GM23338 (cell line): ENCODE measurements at regions not wholly inside any gene's neighbourhood (a gene's known extent, or its start where the extent isn't known, plus 50 kb on each side); places are given as distances from the start of the nearest gene placed in this dataset.

Source experiments
- CREB1 ChIP-seq: fragments of 250-450 bp; sonication (Bioruptor Pico); IDR thresholded peaks from 2 replicates; pipeline ENCODE4 v1.5.0; 2020; ENCODE audit warnings: low read depth, mild to moderate bottlenecking, moderate library complexity
- CTCF ChIP-seq, 2 experiments: fragments of 200-600 bp in 1 of 2; sonication (generic) in 1 of 2; conservative IDR thresholded peaks; 2 replicates each; pipeline versions ENCODE4 v1.5.1 to v1.6.1; 2016 to 2017; ENCODE audit warnings: antibody characterized with exemption in 2 of 2, low read depth in 2 of 2, mild to moderate bottlenecking in 2 of 2, moderate library complexity in 1 of 2
- ETS1 ChIP-seq: IDR thresholded peaks from 2 replicates; pipeline ENCODE4 v1.6.1; 2016; ENCODE audit warnings: antibody characterized with exemption
- EZH2phosphoT487 ChIP-seq: fragments of 200-600 bp; sonication (generic); IDR thresholded peaks from one replicate; pipeline ENCODE4 v1.8.1; 2018; ENCODE audit warnings: antibody characterized with exemption; ENCODE audit not compliant: unreplicated experiment
- JUNB ChIP-seq: IDR thresholded peaks from one replicate; pipeline ENCODE4 v1.6.1; 2016; ENCODE audit warnings: antibody characterized with exemption; ENCODE audit not compliant: unreplicated experiment
- NANOG ChIP-seq: IDR thresholded peaks from 2 replicates; pipeline ENCODE4 v1.6.1; 2016; ENCODE audit warnings: antibody characterized with exemption, borderline replicate concordance
- POLR2AphosphoS5 ChIP-seq: IDR thresholded peaks from 2 replicates; pipeline ENCODE4 v1.6.1; 2016; ENCODE audit warnings: antibody characterized with exemption, low read depth
- STAT1 ChIP-seq: IDR thresholded peaks from one replicate; pipeline ENCODE4 v1.6.1; 2016; ENCODE audit warnings: antibody characterized with exemption; ENCODE audit not compliant: unreplicated experiment
- ZNF331 ChIP-seq: fragments of 250-450 bp; sonication (Bioruptor Pico); IDR thresholded peaks from 2 replicates; pipeline ENCODE4 v1.5.0; 2020; ENCODE audit warnings: low read depth, mild to moderate bottlenecking, moderate library complexity
- ZNF462 ChIP-seq: fragments of 250-450 bp; sonication (Bioruptor Pico); IDR thresholded peaks from 2 replicates; pipeline ENCODE4 v1.5.0; 2020; ENCODE audit warnings: mild to moderate bottlenecking, moderate library complexity

GRCh38 chr5:147017621-147018020, 139.1 kb upstream of the PPP2R2B start (continued):
- no peak for TF ChIP-seq ZNF462 (CRISPR knock-in tag)
- no peak for TF ChIP-seq CTCF (conservative IDR thresholded peaks at IDR 0.05; ENCODE audit: low read depth in 2 of 2)
- TF ChIP-seq STAT1: no peak
- TF ChIP-seq JUNB: no peak
- TF ChIP-seq ZNF331: no peak
- TF ChIP-seq EZH2phosphoT487: no peak
- TF ChIP-seq ETS1: no peak
- TF ChIP-seq CREB1 (CRISPR knock-in tag): no peak
- no peak for TF ChIP-seq NANOG
- no peak for TF ChIP-seq POLR2AphosphoS5
